ENCODE measurements at regions not wholly inside any gene's neighbourhood (a gene's known extent, or its start where the extent isn't known, plus 50 kb on each side); places are given as distances from the start of the nearest gene placed in this dataset.

- TF ChIP-seq, protein P1, sequence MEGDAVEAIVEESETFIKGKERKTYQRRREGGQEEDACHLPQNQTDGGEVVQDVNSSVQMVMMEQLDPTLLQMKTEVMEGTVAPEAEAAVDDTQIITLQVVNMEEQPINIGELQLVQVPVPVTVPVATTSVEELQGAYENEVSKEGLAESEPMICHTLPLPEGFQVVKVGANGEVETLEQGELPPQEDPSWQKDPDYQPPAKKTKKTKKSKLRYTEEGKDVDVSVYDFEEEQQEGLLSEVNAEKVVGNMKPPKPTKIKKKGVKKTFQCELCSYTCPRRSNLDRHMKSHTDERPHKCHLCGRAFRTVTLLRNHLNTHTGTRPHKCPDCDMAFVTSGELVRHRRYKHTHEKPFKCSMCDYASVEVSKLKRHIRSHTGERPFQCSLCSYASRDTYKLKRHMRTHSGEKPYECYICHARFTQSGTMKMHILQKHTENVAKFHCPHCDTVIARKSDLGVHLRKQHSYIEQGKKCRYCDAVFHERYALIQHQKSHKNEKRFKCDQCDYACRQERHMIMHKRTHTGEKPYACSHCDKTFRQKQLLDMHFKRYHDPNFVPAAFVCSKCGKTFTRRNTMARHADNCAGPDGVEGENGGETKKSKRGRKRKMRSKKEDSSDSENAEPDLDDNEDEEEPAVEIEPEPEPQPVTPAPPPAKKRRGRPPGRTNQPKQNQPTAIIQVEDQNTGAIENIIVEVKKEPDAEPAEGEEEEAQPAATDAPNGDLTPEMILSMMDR (IDR thresholded peaks at IDR 0.05; ENCODE audit: low read depth, low read length) = no peak
- TF ChIP-seq EZH2phosphoT487 (IDR thresholded peaks at IDR 0.05; ENCODE audit: low read depth) = no peak
These were observed 75.2 kb upstream of the HEY2 start for GRCh38 chr6:125674230-125674629.

Data from OCI-LY3 (cell line).